ENCODE measurements at regions not wholly inside any gene's neighbourhood (a gene's known extent, or its start where the extent isn't known, plus 50 kb on each side); places are given as distances from the start of the nearest gene placed in this dataset.

- H3K27me3 ChIP-seq = no peaks in the 10 kb centered on the region
- H3K9me3 ChIP-seq = no peaks in the 10 kb centered on the region
- intact Hi-C loops (cut with DNase I) = no loop called here
- no peaks in the 10 kb centered on the region for H3K36me3 ChIP-seq
- no peaks in the 10 kb centered on the region for H3K4me1 ChIP-seq
- no peak overlapping the region for H3K4me3 ChIP-seq
- TF ChIP-seq EP300 (IDR thresholded peaks at IDR 0.05) = no peak
- no peak for TF ChIP-seq POLR2A (IDR thresholded peaks at IDR 0.05)
- no peak for TF ChIP-seq CTCF (IDR thresholded peaks at IDR 0.05)
- TF ChIP-seq POLR2AphosphoS5 (IDR thresholded peaks at IDR 0.05) = no peak
- no peak overlapping the region for H3K27ac ChIP-seq
- no peak for DNase-seq
- WGBS, 2 donors = 65 to 70% methylated on average over 2 of the region's 2 CpGs
Observed at GRCh38 chr14:32007755-32008362, 69.2 kb upstream of the ARHGAP5 start.

DNA sequence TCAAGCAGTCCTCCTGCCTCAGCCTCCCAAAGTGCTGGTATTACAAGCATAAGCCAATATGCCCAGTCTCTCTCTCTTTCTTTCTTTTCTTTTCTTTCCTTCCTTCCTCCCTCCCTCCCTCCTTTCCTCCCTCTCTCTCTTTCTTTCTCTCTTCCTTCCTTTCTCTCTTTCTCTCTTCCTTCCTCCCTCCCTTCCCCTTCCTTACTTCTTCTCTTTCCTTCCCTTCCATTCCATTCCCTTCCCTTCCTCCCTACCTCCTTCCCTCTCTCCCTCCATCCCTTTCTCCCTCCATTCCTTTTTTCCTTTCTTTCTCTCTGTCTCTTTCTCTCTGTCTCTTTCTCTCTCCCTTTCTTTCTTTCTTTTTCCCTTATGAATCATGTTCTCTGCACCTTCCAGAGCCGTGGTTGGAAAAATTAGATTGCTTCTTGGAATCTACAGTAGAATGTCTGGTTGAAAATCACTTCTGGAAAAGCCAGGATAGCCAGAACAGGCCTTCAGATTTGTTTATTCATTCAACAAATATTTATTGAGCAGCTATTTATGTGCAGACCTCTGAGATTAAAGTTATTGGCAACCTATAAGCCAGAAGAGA, 68.4 kb upstream of the ARHGAP5 start:
- no peaks in the 10 kb centered on the region for H3K27me3 ChIP-seq
- WGBS, 2 donors = 79 to 81% methylated on average over 1 of the region's 1 CpG
- no peaks in the 10 kb centered on the region for H3K36me3 ChIP-seq
- no peak overlapping the region for H3K27ac ChIP-seq
- H3K4me3 ChIP-seq = no peak overlapping the region
- no peak for DNase-seq
- no peaks in the 10 kb centered on the region for H3K4me1 ChIP-seq
- TF ChIP-seq EP300 (IDR thresholded peaks at IDR 0.05) = no peak
- no peak for TF ChIP-seq POLR2AphosphoS5 (IDR thresholded peaks at IDR 0.05)
- no peak for TF ChIP-seq CTCF (IDR thresholded peaks at IDR 0.05)
- no peak for TF ChIP-seq POLR2A (IDR thresholded peaks at IDR 0.05)
- intact Hi-C loops (cut with DNase I) = no loop called here
- H3K9me3 ChIP-seq = no peaks in the 10 kb centered on the region

DNA sequence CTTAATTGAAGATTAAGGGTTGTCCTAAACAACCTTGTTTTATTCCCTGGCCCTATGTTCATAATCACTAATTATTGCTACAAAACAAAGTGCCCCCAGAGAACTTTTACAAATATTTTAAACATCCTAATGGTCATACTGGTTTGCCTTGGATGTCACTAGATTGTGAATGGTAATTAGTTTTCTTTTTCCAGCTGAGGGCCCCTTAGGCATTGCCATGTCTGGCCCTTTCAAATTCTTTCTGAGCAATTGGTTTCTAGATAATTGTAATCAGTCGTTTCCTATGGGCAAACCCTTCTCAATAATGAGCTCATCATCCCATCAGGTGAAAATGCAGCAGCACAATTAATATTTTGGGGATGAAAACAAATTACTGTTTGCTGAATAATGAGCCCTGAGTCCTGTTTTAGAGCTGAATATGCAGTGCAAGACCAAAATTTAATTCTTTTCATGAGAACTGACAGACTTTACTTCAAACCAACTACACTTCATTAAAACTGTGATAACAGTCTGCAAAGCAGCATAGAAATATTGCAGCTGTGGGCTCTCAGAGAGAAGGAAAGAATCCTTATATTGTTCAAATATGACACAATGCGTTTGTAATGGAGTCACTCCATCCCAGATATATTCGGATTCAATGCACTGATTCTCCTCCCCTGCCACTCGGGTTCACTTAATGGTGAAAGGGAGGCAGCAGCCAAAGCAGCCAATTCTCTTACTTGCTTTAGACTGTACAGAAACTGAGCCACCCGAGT, 67.7 kb upstream of the ARHGAP5 start:
- Histone ChIP-seq H3K4me3 (no peak overlapping the region), H3K9me3 (no peaks in the 10 kb centered on the region), H3K4me1 (no peaks in the 10 kb centered on the region), H3K27me3 (no peaks in the 10 kb centered on the region), H3K27ac (no peak overlapping the region), H3K36me3 (no peaks in the 10 kb centered on the region)
- no peak for DNase-seq
- TF ChIP-seq CTCF (IDR thresholded peaks at IDR 0.05) = no peak
- no peak for TF ChIP-seq EP300 (IDR thresholded peaks at IDR 0.05)
- TF ChIP-seq POLR2A (IDR thresholded peaks at IDR 0.05) = no peak
- no peak for TF ChIP-seq POLR2AphosphoS5 (IDR thresholded peaks at IDR 0.05)
- WGBS, 2 donors = 81 to 83% methylated on average over 5 of the region's 5 CpGs
- intact Hi-C loops (cut with DNase I) = no loop called here

DNA sequence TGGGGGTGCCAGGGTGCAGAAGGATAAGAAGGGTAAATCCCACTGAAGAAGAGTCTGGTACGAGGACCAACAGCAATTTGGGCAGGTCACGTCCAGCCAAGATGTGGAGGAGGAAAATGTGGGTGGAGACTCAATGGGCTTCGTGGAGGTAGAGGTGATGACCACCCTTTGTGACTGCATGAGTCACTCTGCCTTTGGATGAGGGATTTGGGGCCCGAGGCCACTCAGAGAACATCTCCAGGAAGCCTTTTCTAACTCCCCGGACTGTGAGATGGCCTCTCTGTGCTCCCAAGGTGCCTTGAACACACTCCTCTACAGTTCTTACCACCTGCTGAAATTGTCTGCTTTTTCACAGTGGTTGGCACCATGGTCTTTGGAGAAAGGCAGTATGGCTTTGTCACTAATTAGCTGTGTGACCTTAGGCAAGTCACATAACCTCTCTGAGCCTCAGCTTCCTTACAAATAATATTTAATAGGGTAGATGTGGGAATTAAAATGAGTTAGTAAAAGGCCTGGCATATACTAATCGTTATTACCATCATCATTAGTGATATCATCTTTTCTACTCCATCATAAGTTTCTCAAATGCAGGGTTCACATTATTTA, 67.0 kb upstream of the ARHGAP5 start:
- intact Hi-C loops (cut with DNase I) = no loop called here
- DNase-seq = no peak
- Histone ChIP-seq H3K4me3 (no peak overlapping the region), H3K27me3 (no peaks in the 10 kb centered on the region), H3K36me3 (no peaks in the 10 kb centered on the region), H3K4me1 (no peaks in the 10 kb centered on the region), H3K27ac (no peak overlapping the region), H3K9me3 (no peaks in the 10 kb centered on the region)
- 80 to 87% methylated on average over 6 of the region's 6 CpGs for WGBS, 2 donors
- TF ChIP-seq CTCF (IDR thresholded peaks at IDR 0.05) = no peak
- TF ChIP-seq POLR2A (IDR thresholded peaks at IDR 0.05) = no peak
- no peak for TF ChIP-seq EP300 (IDR thresholded peaks at IDR 0.05)
- no peak for TF ChIP-seq POLR2AphosphoS5 (IDR thresholded peaks at IDR 0.05)
